Thyroid gland (tissue), 4 donors: ENCODE measurements at regions not wholly inside any gene's neighbourhood (a gene's known extent, or its start where the extent isn't known, plus 50 kb on each side); places are given as distances from the start of the nearest gene placed in this dataset.

Experiments
- DNase-seq, 2 donors: peaks; one replicate each; pipeline ENCODE4 v3.0.0-alpha.2; 2019
- H3K27ac ChIP-seq, 3 donors: fragments of 200-600 bp; sonication (generic); 1 replicate in 2 of 3; 2 replicates in 1 of 3; pipeline ENCODE4 v1.5.1; 2016 to 2019; ENCODE audit warnings: mild to moderate bottlenecking in 1 of 3, moderate library complexity in 1 of 3
- H3K27me3 ChIP-seq: fragments of 200-600 bp; sonication (generic); one replicate; pipeline ENCODE4 v1.5.1; 2019
- H3K36me3 ChIP-seq, 2 donors: fragments of 200-600 bp; sonication (generic); one replicate each; pipeline ENCODE4 v1.5.1; 2016 to 2019
- H3K4me1 ChIP-seq, 2 donors: fragments of 200-600 bp; sonication (generic); one replicate each; pipeline ENCODE4 v1.5.1; 2017 to 2019
- H3K4me3 ChIP-seq, 3 donors: fragments of 200-600 bp; sonication (generic); replicated peaks in 1 of 3; 1 replicate in 2 of 3; 2 replicates in 1 of 3; pipeline ENCODE4 v1.5.1; 2016; ENCODE audit warnings: mild to moderate bottlenecking in 1 of 3
- H3K9me3 ChIP-seq: fragments of 200-600 bp; sonication (generic); one replicate; pipeline ENCODE4 v1.5.1; 2017
- POLR2A ChIP-seq, 2 donors: fragments of 450-650 bp; IDR thresholded peaks; one replicate each; pipeline ENCODE4 v1.6.1; 2017; ENCODE audit warnings: antibody characterized with exemption in 2 of 2, mild to moderate bottlenecking in 2 of 2, moderate library complexity in 1 of 2
- WGBS, 2 donors: methylation state at CpG; one replicate each; pipeline ENCODE4 v1.1.5; 2017; 5-methylcytosine and 5-hydroxymethylcytosine counted together
- intact Hi-C: fragments of 100-400 bp; cut with DNase I; formaldehyde crosslinking; loops from one replicate; pipeline ENCODE4 v1.15.1; 2023
- TF ChIP-seq, protein P1 (sequence below), 6 experiments: fragments of 200-600 bp in 3 of 6; fragments of 450-650 bp in 3 of 6; sonication (generic) in 3 of 6; IDR thresholded peaks; one replicate each; pipeline ENCODE4 v1.5.1; 2016 to 2019; ENCODE audit warnings: antibody characterized with exemption in 6 of 6, mild to moderate bottlenecking in 2 of 6, inconsistent platforms in 1 of 6, moderate library complexity in 1 of 6

DNA sequence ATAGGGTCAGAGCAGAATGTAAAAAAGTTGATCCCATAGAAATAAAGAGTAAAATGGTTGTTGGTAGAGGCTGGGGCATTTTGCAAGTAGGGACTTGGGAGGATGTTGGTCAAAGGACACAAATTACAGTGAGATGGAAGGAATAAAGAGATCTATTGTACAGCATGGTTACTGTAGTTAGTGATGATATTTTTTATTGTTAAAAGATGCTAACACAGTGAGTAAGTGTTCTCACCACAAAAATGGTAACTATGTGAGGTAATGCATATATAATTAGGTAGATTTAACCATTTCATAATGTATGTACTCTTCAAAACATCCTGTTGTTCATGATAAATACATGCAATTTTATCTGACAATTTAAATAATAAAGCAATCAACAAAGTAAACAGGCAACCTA, 280.7 kb upstream of the MAGI2 start:
- Histone ChIP-seq H3K4me1 (no peaks in the 10 kb centered on the region), H3K9me3 (no peaks in the 10 kb centered on the region), H3K36me3 (no peaks in the 10 kb centered on the region), H3K4me3 (no peak overlapping the region), H3K27me3 (no peaks in the 10 kb centered on the region), H3K27ac (no peak overlapping the region)
- TF ChIP-seq POLR2A (IDR thresholded peaks at IDR 0.05) = no peak
- TF ChIP-seq, protein P1, sequence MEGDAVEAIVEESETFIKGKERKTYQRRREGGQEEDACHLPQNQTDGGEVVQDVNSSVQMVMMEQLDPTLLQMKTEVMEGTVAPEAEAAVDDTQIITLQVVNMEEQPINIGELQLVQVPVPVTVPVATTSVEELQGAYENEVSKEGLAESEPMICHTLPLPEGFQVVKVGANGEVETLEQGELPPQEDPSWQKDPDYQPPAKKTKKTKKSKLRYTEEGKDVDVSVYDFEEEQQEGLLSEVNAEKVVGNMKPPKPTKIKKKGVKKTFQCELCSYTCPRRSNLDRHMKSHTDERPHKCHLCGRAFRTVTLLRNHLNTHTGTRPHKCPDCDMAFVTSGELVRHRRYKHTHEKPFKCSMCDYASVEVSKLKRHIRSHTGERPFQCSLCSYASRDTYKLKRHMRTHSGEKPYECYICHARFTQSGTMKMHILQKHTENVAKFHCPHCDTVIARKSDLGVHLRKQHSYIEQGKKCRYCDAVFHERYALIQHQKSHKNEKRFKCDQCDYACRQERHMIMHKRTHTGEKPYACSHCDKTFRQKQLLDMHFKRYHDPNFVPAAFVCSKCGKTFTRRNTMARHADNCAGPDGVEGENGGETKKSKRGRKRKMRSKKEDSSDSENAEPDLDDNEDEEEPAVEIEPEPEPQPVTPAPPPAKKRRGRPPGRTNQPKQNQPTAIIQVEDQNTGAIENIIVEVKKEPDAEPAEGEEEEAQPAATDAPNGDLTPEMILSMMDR (IDR thresholded peaks at IDR 0.05) = no peak
- intact Hi-C loops = no loop called here
- no peak for DNase-seq

DNA sequence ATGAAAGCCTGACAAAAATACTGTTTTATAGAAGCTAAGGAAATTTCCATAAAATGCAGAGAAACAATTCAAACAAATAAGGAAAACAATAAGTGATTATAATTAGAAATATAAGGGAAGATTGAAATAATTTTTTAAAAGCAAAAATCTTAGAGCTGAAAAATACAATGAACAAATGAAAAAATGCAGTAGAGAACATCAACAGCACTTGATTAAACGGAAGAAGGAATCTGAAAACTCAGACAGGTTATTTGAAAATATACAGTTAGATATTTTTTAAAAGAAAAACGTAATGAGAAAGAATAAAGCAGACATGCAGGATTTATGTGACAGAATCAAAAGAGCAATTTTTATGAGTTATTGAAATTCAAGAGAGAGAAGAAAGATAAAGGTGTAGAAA, 279.1 kb upstream of the MAGI2 start:
- WGBS, 2 donors = 73 to 80% methylated on average over 2 of the region's 2 CpGs
- H3K27ac ChIP-seq = no peak overlapping the region
- no peaks in the 10 kb centered on the region for H3K9me3 ChIP-seq
- no peak overlapping the region for H3K4me3 ChIP-seq
- no peaks in the 10 kb centered on the region for H3K36me3 ChIP-seq
- TF ChIP-seq POLR2A (IDR thresholded peaks at IDR 0.05) = no peak
- TF ChIP-seq, protein P1 (IDR thresholded peaks at IDR 0.05) = no peak
- no peaks in the 10 kb centered on the region for H3K4me1 ChIP-seq
- intact Hi-C loops = no loop called here
- H3K27me3 ChIP-seq = no peaks in the 10 kb centered on the region
- DNase-seq = no peak

DNA sequence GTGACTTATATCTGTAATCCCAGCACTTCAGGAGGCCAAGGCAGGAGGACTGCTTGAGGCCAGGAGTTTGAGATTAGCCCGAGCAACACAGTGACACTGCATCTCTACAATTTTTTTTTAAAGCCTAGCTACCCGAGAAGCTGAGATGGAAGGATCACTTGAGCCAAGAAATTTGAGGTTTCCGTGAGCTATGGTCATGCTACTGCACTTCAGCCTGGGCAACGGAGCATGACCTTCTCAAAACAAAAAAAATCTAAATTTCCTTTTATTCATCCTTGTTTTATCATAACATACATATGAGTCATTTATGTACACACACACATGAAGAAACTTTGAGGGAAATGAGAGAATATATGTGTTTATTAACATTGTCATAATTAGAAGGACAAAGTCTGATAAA, 277.5 kb upstream of the MAGI2 start:
- Histone ChIP-seq H3K4me3 (no peak overlapping the region), H3K27ac (no peak overlapping the region), H3K4me1 (no peaks in the 10 kb centered on the region), H3K9me3 (no peaks in the 10 kb centered on the region), H3K27me3 (no peaks in the 10 kb centered on the region), H3K36me3 (no peaks in the 10 kb centered on the region)
- DNase-seq = no peak
- intact Hi-C loops = no loop called here
- TF ChIP-seq, protein P1 (IDR thresholded peaks at IDR 0.05) = no peak
- no peak for TF ChIP-seq POLR2A (IDR thresholded peaks at IDR 0.05)
- WGBS, 2 donors = 60 to 65% methylated on average over 4 of the region's 4 CpGs

DNA sequence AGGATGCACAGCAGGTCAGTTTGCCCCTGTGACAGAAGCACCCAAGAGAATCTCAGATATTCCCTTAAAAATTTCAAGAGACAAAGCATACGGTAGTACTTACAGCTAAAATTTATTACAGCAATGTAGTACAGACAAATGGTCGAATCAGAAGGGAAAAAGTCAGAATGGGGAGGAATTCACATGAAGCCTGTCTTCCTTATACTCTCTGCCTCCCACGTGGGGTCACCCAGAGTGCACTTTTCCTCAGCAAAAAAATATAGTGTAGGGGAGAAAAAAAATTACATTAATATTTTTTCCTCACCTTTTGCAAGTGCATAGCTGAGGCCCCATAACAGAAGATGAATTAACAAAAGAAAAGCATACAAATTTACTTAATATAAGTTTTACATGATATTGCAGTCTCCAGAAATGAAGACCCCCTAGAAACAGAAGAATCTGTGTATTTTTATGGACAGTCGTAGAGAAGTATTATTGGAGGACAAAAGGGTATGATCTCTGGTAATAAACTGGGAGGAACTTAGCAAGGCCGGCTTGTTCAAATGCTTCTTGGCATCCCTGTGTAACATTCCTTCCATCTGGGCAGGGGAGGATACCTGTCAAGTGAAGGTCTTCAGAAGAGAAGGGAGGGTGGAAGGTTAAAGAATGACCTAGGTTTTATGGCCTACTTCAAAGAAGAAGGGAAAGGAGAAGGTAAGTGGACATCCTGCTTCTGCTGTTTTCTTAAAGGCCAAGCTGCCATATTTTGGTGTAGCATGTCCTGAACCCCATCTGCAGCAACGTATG, 270.6 kb upstream of the MAGI2 start:
- TF ChIP-seq POLR2A (IDR thresholded peaks at IDR 0.05) = no peak
- TF ChIP-seq, protein P1 (IDR thresholded peaks at IDR 0.05) = no peak
- no peak overlapping the region for H3K4me3 ChIP-seq
- intact Hi-C loops = no loop called here
- H3K9me3 ChIP-seq = no peaks in the 10 kb centered on the region
- H3K36me3 ChIP-seq = no peaks in the 10 kb centered on the region
- no peak overlapping the region for H3K27ac ChIP-seq
- WGBS, 2 donors = 65 to 75% methylated on average over 6 of the region's 6 CpGs
- no peak for DNase-seq
- no peaks in the 10 kb centered on the region for H3K27me3 ChIP-seq
- H3K4me1 ChIP-seq = no peaks in the 10 kb centered on the region

DNA sequence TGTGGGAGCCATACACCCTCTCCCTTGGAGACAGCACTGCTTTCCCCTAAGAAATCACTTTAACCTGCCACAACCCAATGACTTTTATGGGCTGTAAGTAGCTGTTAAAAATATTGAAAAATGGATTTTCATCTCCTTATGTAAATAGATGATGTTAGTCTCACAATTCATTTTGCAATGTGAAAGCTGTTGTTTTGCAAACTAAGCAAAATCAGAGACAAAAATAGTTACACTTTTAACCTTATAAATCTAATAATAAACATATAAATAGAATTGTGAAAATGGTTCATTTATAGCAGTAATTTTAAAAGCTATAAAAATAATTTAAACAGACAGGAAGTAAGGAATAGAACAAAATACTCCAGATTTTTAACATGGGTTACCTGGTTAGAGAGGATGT, 268.8 kb upstream of the MAGI2 start:
- no peak for DNase-seq
- H3K9me3 ChIP-seq = no peaks in the 10 kb centered on the region
- H3K27ac ChIP-seq = no peak overlapping the region
- TF ChIP-seq POLR2A (IDR thresholded peaks at IDR 0.05) = no peak
- TF ChIP-seq, protein P1 (IDR thresholded peaks at IDR 0.05) = no peak
- H3K36me3 ChIP-seq = no peaks in the 10 kb centered on the region
- no peaks in the 10 kb centered on the region for H3K4me1 ChIP-seq
- intact Hi-C loops = no loop called here
- no peak overlapping the region for H3K4me3 ChIP-seq
- no peaks in the 10 kb centered on the region for H3K27me3 ChIP-seq
